ENCODE measurements at regions not wholly inside any gene's neighbourhood (a gene's known extent, or its start where the extent isn't known, plus 50 kb on each side); places are given as distances from the start of the nearest gene placed in this dataset.

GRCh38 chr2:198749364-198749763 lies 708.4 kb downstream of the SATB2 start:
- no peaks in the 10 kb centered on the region for H3K9me3 ChIP-seq
- no peak overlapping the region for H3K27ac ChIP-seq (ENCODE audit: low read depth in 2 of 2, low read length in 1 of 2)
- no peak for TF ChIP-seq YY1 (IDR thresholded peaks at IDR 0.05; ENCODE audit: low read depth)
- no peak for TF ChIP-seq CTCF (IDR thresholded peaks at IDR 0.05)
- no peak for TF ChIP-seq TEAD4 (IDR thresholded peaks at IDR 0.05; ENCODE audit: borderline replicate concordance, insufficient read depth)
- no peak for TF ChIP-seq USF2 (IDR thresholded peaks at IDR 0.05; ENCODE audit: borderline replicate concordance, low read depth, low read length)
- TF ChIP-seq FOXJ3 (CRISPR knock-in tag; IDR thresholded peaks at IDR 0.05), result no peak
- no peak for TF ChIP-seq MAX (IDR thresholded peaks at IDR 0.05; ENCODE audit: low read depth)
- TF ChIP-seq RXRA (IDR thresholded peaks at IDR 0.05; ENCODE audit: borderline replicate concordance, low read depth), result no peak
- TF ChIP-seq ZBTB33 (IDR thresholded peaks at IDR 0.05; ENCODE audit: borderline replicate concordance, low read depth), result no peak
- TF ChIP-seq MEF2A (IDR thresholded peaks at IDR 0.05; ENCODE audit: borderline replicate concordance, low read depth), result no peak
- TF ChIP-seq IRF3 (IDR thresholded peaks at IDR 0.05; ENCODE audit: low read depth, low read length), result no peak
- no peak for TF ChIP-seq MXI1 (IDR thresholded peaks at IDR 0.05; ENCODE audit: low read depth, low read length)
- no peak for TF ChIP-seq FOXM1 (IDR thresholded peaks at IDR 0.05; ENCODE audit: low read depth)
- no peak for TF ChIP-seq NRF1 (IDR thresholded peaks at IDR 0.05; ENCODE audit: low read depth, low read length)
- TF ChIP-seq REST (IDR thresholded peaks at IDR 0.05; ENCODE audit: low read depth, low read length), result no peak
- TF ChIP-seq PBX3 (IDR thresholded peaks at IDR 0.05), result no peak
- no peak for TF ChIP-seq TAF1 (IDR thresholded peaks at IDR 0.05; ENCODE audit: borderline replicate concordance, low read depth, low read length)
- no peak for TF ChIP-seq FOSL2 (IDR thresholded peaks at IDR 0.05; ENCODE audit: borderline replicate concordance, low read depth)
- TF ChIP-seq EP300 (IDR thresholded peaks at IDR 0.05; ENCODE audit: borderline replicate concordance in 1 of 2, low read depth in 1 of 2, low read length in 1 of 2), result no peak
- no peaks in the 10 kb centered on the region for H3K79me2 ChIP-seq (ENCODE audit: insufficient read depth)
- WGBS (ENCODE audit: low lambda C conversion rate), result 12% methylated on average over 2 of the region's 2 CpGs
- no peaks in the 10 kb centered on the region for H3F3A ChIP-seq (replicated peaks; ENCODE audit: insufficient read depth)
- DNase-seq, result no peak
- no peak overlapping the region for H2AFZ ChIP-seq (ENCODE audit: low read depth)
- ChIA-PET CTCF (no interaction called here), POLR2A (no interaction called here)
- no peak overlapping the region for H3K4me3 ChIP-seq (ENCODE audit: low read depth in 2 of 2, low read length in 1 of 2)
- H3K9ac ChIP-seq, result no peak overlapping the region
- no peak overlapping the region for H3K4me2 ChIP-seq
- H3K4me1 ChIP-seq (ENCODE audit: control insufficient read depth in 1 of 2, insufficient read depth in 2 of 2, low read depth in 1 of 2, low read length in 1 of 2), result no peaks in the 10 kb centered on the region
- no peaks in the 10 kb centered on the region for H3K36me3 ChIP-seq (replicated peaks in 1 of 2; ENCODE audit: control insufficient read depth in 1 of 2, insufficient read depth in 2 of 2, low read length in 1 of 2)
- H3K9me2 ChIP-seq, result no peaks in the 10 kb centered on the region
- H4K20me1 ChIP-seq (ENCODE audit: insufficient read depth), result no peaks in the 10 kb centered on the region
- no peaks in the 10 kb centered on the region for H3K27me3 ChIP-seq (ENCODE audit: insufficient read depth)
